HEK293 (cell line): ENCODE measurements at regions not wholly inside any gene's neighbourhood (a gene's known extent, or its start where the extent isn't known, plus 50 kb on each side); places are given as distances from the start of the nearest gene placed in this dataset.

Experiments used
- CTCF ChIA-PET: fragments of 350-600 bp; formaldehyde crosslinking; extraction: SDS; loops from one replicate; lab custom pipeline; 2021; ENCODE audit warnings: antibody characterized with exemption; lab: Yijun Ruan, JAX
- POLR2A ChIA-PET: fragments of 300-600 bp; formaldehyde crosslinking; extraction: SDS; loops from one replicate; lab custom pipeline; 2020; ENCODE audit warnings: antibody characterized with exemption, inconsistent platforms; lab: Yijun Ruan, JAX
- H3K27ac ChIP-seq: fragments of 200-500 bp; sonication (Bioruptor generic); 2 replicates; pipeline ENCODE4 v1.5.1; 2014; ENCODE audit warnings: low read depth, low read length, control low read depth, inconsistent platforms; ENCODE audit errors: extremely low read depth
- H3K36me3 ChIP-seq, 2 experiments: fragments of 200-500 bp in 1 of 2; sonication (Bioruptor generic) in 1 of 2; 1 replicate in 1 of 2; 2 replicates in 1 of 2; pipeline ENCODE4 v1.5.1; 2014 to 2017; ENCODE audit warnings: inconsistent platforms in 2 of 2, low read length in 2 of 2; ENCODE audit not compliant: control insufficient read depth in 2 of 2, insufficient read depth in 1 of 2
- H3K4me1 ChIP-seq: fragments of 200-500 bp; sonication (Bioruptor generic); 2 replicates; pipeline ENCODE4 v1.5.1; 2014; ENCODE audit warnings: mild to moderate bottlenecking, low read length, inconsistent platforms; ENCODE audit not compliant: control insufficient read depth, insufficient read depth
- H3K4me3 ChIP-seq: 2 replicates; pipeline ENCODE4 v1.5.1; 2011; ENCODE audit warnings: low read depth, mild to moderate bottlenecking, control low read depth, low read length, moderate library complexity
- H3K9me3 ChIP-seq: fragments of 200-500 bp; sonication (Bioruptor generic); 2 replicates; pipeline ENCODE4 v1.5.1; 2014; ENCODE audit warnings: low read depth, low read length, inconsistent platforms; ENCODE audit not compliant: control insufficient read depth, insufficient read depth
- ATF2 ChIP-seq: fragments of 450-650 bp; formaldehyde crosslinking; IDR thresholded peaks from 2 replicates; pipeline ENCODE4 v1.5.1; 2016; ENCODE audit warnings: missing biosample characterization, missing genetic modification characterization, low read depth
- KLF17 ChIP-seq: fragments of 450-650 bp; formaldehyde crosslinking; IDR thresholded peaks from 2 replicates; pipeline ENCODE4 v1.5.1; 2016; ENCODE audit warnings: missing biosample characterization, missing genetic modification characterization
- KLF9 ChIP-seq: fragments of 450-650 bp; formaldehyde crosslinking; IDR thresholded peaks from 2 replicates; pipeline ENCODE4 v1.5.1; 2016; ENCODE audit warnings: missing biosample characterization, missing genetic modification characterization, low read depth
- PRDM10 ChIP-seq: fragments of 450-650 bp; formaldehyde crosslinking; IDR thresholded peaks from 2 replicates; pipeline ENCODE4 v1.5.1; 2016; ENCODE audit warnings: missing biosample characterization, missing genetic modification characterization
- TRIM28 ChIP-seq: IDR thresholded peaks from 2 replicates; pipeline ENCODE4 v1.6.1; 2011; ENCODE audit warnings: low read length, control low read depth, borderline replicate concordance
- ZBTB1 ChIP-seq: fragments of 450-650 bp; formaldehyde crosslinking; IDR thresholded peaks from 2 replicates; pipeline ENCODE4 v1.5.1; 2016; ENCODE audit warnings: missing biosample characterization, missing genetic modification characterization
- ZBTB21 ChIP-seq: fragments of 450-650 bp; formaldehyde crosslinking; IDR thresholded peaks from 2 replicates; pipeline ENCODE4 v1.5.1; 2017; ENCODE audit warnings: missing biosample characterization, missing genetic modification characterization
- ZBTB44 ChIP-seq: fragments of 450-650 bp; IDR thresholded peaks from 2 replicates; pipeline ENCODE4 v1.5.1; 2018; ENCODE audit warnings: missing biosample characterization, mild to moderate bottlenecking, missing genetic modification characterization
- ZBTB7A ChIP-seq: fragments of 450-650 bp; formaldehyde crosslinking; IDR thresholded peaks from 2 replicates; pipeline ENCODE4 v1.5.1; 2016; ENCODE audit warnings: low read depth, missing biosample characterization, missing genetic modification characterization
- ZEB2 ChIP-seq: fragments of 450-650 bp; formaldehyde crosslinking; IDR thresholded peaks from 2 replicates; pipeline ENCODE4 v1.5.1; 2016; ENCODE audit warnings: missing biosample characterization, missing genetic modification characterization
- ZNF112 ChIP-seq: fragments of 450-650 bp; formaldehyde crosslinking; IDR thresholded peaks from 2 replicates; pipeline ENCODE4 v1.5.0; 2017; ENCODE audit warnings: missing biosample characterization, missing genetic modification characterization
- ZNF132 ChIP-seq: fragments of 450-650 bp; formaldehyde crosslinking; IDR thresholded peaks from 2 replicates; pipeline ENCODE4 v1.5.1; 2017; ENCODE audit warnings: missing biosample characterization, missing genetic modification characterization, borderline replicate concordance
- ZNF221 ChIP-seq: fragments of 450-650 bp; formaldehyde crosslinking; IDR thresholded peaks from 2 replicates; pipeline ENCODE4 v1.5.1; 2017; ENCODE audit warnings: missing biosample characterization, missing genetic modification characterization, borderline replicate concordance
- ZNF37A ChIP-seq: fragments of 450-650 bp; IDR thresholded peaks from 2 replicates; pipeline ENCODE4 v1.5.1; 2018; ENCODE audit warnings: missing biosample characterization, missing genetic modification characterization
- ZNF394 ChIP-seq: fragments of 450-650 bp; formaldehyde crosslinking; IDR thresholded peaks from 2 replicates; pipeline ENCODE4 v1.5.1; 2016; ENCODE audit warnings: missing biosample characterization, missing genetic modification characterization, mild to moderate bottlenecking, moderate library complexity, borderline replicate concordance
- ZNF426 ChIP-seq: fragments of 450-650 bp; formaldehyde crosslinking; IDR thresholded peaks from 2 replicates; pipeline ENCODE4 v1.5.1; 2017; ENCODE audit warnings: missing biosample characterization, missing genetic modification characterization, mild to moderate bottlenecking, inconsistent platforms, moderate library complexity
- ZNF645 ChIP-seq: fragments of 450-650 bp; formaldehyde crosslinking; IDR thresholded peaks from 2 replicates; pipeline ENCODE4; 2016; ENCODE audit warnings: missing biosample characterization, missing genetic modification characterization
- ZNF654 ChIP-seq: fragments of 450-650 bp; formaldehyde crosslinking; IDR thresholded peaks from 2 replicates; pipeline ENCODE4 v1.5.1; 2016; ENCODE audit warnings: low read depth, missing biosample characterization, missing genetic modification characterization
- ZNF670 ChIP-seq: fragments of 450-650 bp; formaldehyde crosslinking; IDR thresholded peaks from 2 replicates; pipeline ENCODE4 v1.5.1; 2016; ENCODE audit warnings: missing biosample characterization, missing genetic modification characterization, low read depth
- ZSCAN4 ChIP-seq: fragments of 450-650 bp; formaldehyde crosslinking; IDR thresholded peaks from 2 replicates; pipeline ENCODE4 v1.5.1; 2017; ENCODE audit warnings: missing biosample characterization, missing genetic modification characterization
- ZXDB ChIP-seq: fragments of 450-650 bp; formaldehyde crosslinking; IDR thresholded peaks from 2 replicates; pipeline ENCODE4 v1.5.1; 2016; ENCODE audit warnings: missing biosample characterization, missing genetic modification characterization

GRCh38 chr18:61019338-61020301, 313.6 kb upstream of the CDH20 start (continued):
- TF ChIP-seq PRDM10 (tag by site-specific recombination) (no peak), ZEB2 (tag by site-specific recombination) (no peak), KLF17 (tag by site-specific recombination) (no peak), ATF2 (tag by site-specific recombination) (no peak), ZSCAN4 (tag by site-specific recombination) (no peak), ZBTB44 (tag by site-specific recombination) (no peak), ZNF221 (tag by site-specific recombination) (no peak), TRIM28 (no peak), KLF9 (no peak), ZNF132 (tag by site-specific recombination) (no peak), ZBTB21 (tag by site-specific recombination) (no peak), ZBTB1 (tag by site-specific recombination) (no peak)
- TF ChIP-seq, all 188 proteins: peak for 0

GRCh38 chr18:61025596-61025995, 307.6 kb upstream of the CDH20 start:
- POLR2A ChIA-PET: no interaction called here
- H3K4me1 ChIP-seq: no peaks in the 10 kb centered on the region
- H3K27ac ChIP-seq: no peak overlapping the region
- no peak overlapping the region for H3K4me3 ChIP-seq
- CTCF ChIA-PET: no interaction called here
- no peaks in the 10 kb centered on the region for H3K36me3 ChIP-seq
- TF ChIP-seq ZNF670: no peak
- no peak for TF ChIP-seq ZNF394
- no peak for TF ChIP-seq ZNF37A (tag by site-specific recombination)
- TF ChIP-seq ZXDB (tag by site-specific recombination): no peak
- TF ChIP-seq ZNF426 (tag by site-specific recombination): no peak
- TF ChIP-seq ZBTB7A: no peak
- no peak for TF ChIP-seq ZNF645 (tag by site-specific recombination)
- no peak for TF ChIP-seq ZNF654 (tag by site-specific recombination)
- no peak for TF ChIP-seq ZNF112 (tag by site-specific recombination)
- no peaks in the 10 kb centered on the region for H3K9me3 ChIP-seq
